ENCODE measurements at regions not wholly inside any gene's neighbourhood (a gene's known extent, or its start where the extent isn't known, plus 50 kb on each side); places are given as distances from the start of the nearest gene placed in this dataset.

DNA sequence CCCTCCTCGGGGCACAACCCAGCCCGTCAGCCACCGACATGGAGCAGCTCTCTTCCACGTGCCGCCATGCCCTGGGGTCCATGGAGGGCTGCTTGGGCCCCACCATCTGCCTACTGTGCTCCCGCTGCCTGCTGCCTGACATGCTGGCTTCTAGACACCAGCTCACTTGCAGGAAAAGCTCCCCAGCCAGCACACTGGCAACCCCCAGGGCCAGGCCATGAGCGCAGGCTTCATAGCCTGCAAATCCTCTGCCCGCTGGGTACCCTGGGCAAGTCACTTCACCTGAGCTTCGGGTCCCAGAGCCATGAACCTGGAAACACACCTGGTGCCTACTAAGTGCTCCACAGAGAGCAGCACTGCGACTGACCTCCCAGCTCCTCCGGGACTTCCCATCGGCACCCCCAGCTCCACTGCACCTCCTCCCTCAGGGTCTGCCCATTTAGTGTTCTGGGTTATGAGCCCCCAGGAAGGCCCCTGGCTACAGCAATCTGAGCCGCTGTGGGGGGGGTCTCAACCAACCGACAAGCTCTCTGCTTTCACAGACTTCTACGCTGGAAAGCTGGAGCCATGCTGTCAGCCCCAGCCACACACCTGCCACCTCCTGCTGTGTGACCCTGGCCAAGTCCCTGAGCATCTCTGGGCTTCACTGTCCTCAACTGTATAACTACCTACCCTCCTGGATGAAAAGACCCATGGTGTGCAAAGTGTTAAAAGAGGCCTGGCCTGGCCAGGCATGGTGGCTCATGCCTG is 139.2 kb downstream of the CRYBB2 start:
- TF ChIP-seq EZH2 (IDR thresholded peaks at IDR 0.05; ENCODE audit: insufficient read depth, poor library complexity, severe bottlenecking) = no peak
- no peak for TF ChIP-seq EZH2phosphoT487 (IDR thresholded peaks at IDR 0.05; ENCODE audit: insufficient read depth, low read depth)

Measured in GM23248 (cell line).